ENCODE measurements at regions not wholly inside any gene's neighbourhood (a gene's known extent, or its start where the extent isn't known, plus 50 kb on each side); places are given as distances from the start of the nearest gene placed in this dataset.

GRCh38 chr14:34041220-34041619 lies 90.3 kb upstream of the EGLN3 start:
- DNase-seq (ENCODE audit: low read depth) = no peak

- DNase-seq (ENCODE audit: low read depth) = no peak
Measured at GRCh38 chr14:34040766-34041165, 89.9 kb upstream of the EGLN3 start.

GRCh38 chr14:34039428-34040047 lies 88.7 kb upstream of the EGLN3 start:
- DNase-seq (ENCODE audit: low read depth) = no peak

- DNase-seq (ENCODE audit: low read depth) = no peak
Measured at GRCh38 chr14:34038358-34039057, 87.6 kb upstream of the EGLN3 start.

GRCh38 chr14:34036319-34036766 lies 85.5 kb upstream of the EGLN3 start:
- DNase-seq (ENCODE audit: low read depth) = no peak

- no peak for DNase-seq (ENCODE audit: low read depth)
Measured at GRCh38 chr14:34035934-34036250, 85.0 kb upstream of the EGLN3 start.

GRCh38 chr14:34035177-34035933 lies 84.5 kb upstream of the EGLN3 start:
- DNase-seq (ENCODE audit: low read depth) = no peak

GRCh38 chr14:34034447-34035176 lies 83.7 kb upstream of the EGLN3 start:
- no peak for DNase-seq (ENCODE audit: low read depth)

- DNase-seq (ENCODE audit: low read depth) = no peak
Measured at GRCh38 chr14:34032720-34033119, 81.8 kb upstream of the EGLN3 start.

- no peak for DNase-seq (ENCODE audit: low read depth)
Measured at GRCh38 chr14:34030864-34031263, 80.0 kb upstream of the EGLN3 start.

- DNase-seq (ENCODE audit: low read depth) = no peak
Measured at GRCh38 chr14:34029921-34030334, 79.1 kb upstream of the EGLN3 start.

- DNase-seq (ENCODE audit: low read depth) = no peak
Measured at GRCh38 chr14:34027990-34028495, 77.2 kb upstream of the EGLN3 start.

- DNase-seq (ENCODE audit: low read depth) = no peak
Measured at GRCh38 chr14:34027130-34027989, 76.5 kb upstream of the EGLN3 start.

- DNase-seq (ENCODE audit: low read depth) = no peak
Measured at GRCh38 chr14:34025325-34026017, 74.6 kb upstream of the EGLN3 start.

- no peak for DNase-seq (ENCODE audit: low read depth)
Measured at GRCh38 chr14:34024768-34025144, 73.9 kb upstream of the EGLN3 start.

- no peak for DNase-seq (ENCODE audit: low read depth)
Measured at GRCh38 chr14:34023824-34024767, 73.2 kb upstream of the EGLN3 start.

- DNase-seq (ENCODE audit: low read depth) = no peak
Measured at GRCh38 chr14:34021096-34021495, 70.2 kb upstream of the EGLN3 start.

GRCh38 chr14:34020014-34020413 lies 69.1 kb upstream of the EGLN3 start:
- DNase-seq (ENCODE audit: low read depth) = no peak

GRCh38 chr14:34018564-34019244 lies 67.8 kb upstream of the EGLN3 start:
- DNase-seq (ENCODE audit: low read depth) = no peak
